ENCODE measurements at regions not wholly inside any gene's neighbourhood (a gene's known extent, or its start where the extent isn't known, plus 50 kb on each side); places are given as distances from the start of the nearest gene placed in this dataset.

GRCh38 chr7:124338861-124339260 is 306.0 kb upstream of the TMEM229A start:
- no peak for TF ChIP-seq CTCF (IDR thresholded peaks at IDR 0.05)
- TF ChIP-seq POLR2A (IDR thresholded peaks at IDR 0.05) = no peak

Measured in ovary (tissue), 3 donors.